Thyroid gland (tissue), 4 donors: ENCODE measurements at regions not wholly inside any gene's neighbourhood (a gene's known extent, or its start where the extent isn't known, plus 50 kb on each side); places are given as distances from the start of the nearest gene placed in this dataset.

Source experiments
- CTCF ChIP-seq, 6 experiments: fragments of 200-600 bp in 3 of 6; fragments of 450-650 bp in 3 of 6; sonication (generic) in 3 of 6; IDR thresholded peaks; one replicate each; pipeline ENCODE4 v1.5.1; 2016 to 2019; ENCODE audit warnings: antibody characterized with exemption in 6 of 6, mild to moderate bottlenecking in 2 of 6, inconsistent platforms in 1 of 6, moderate library complexity in 1 of 6
- POLR2A ChIP-seq, 2 donors: fragments of 450-650 bp; IDR thresholded peaks; one replicate each; pipeline ENCODE4 v1.6.1; 2017; ENCODE audit warnings: antibody characterized with exemption in 2 of 2, mild to moderate bottlenecking in 2 of 2, moderate library complexity in 1 of 2

GRCh38 chr2:139099721-139100120 lies 319.5 kb upstream of the NXPH2 start:
- TF ChIP-seq CTCF (IDR thresholded peaks at IDR 0.05) (no peak), POLR2A (IDR thresholded peaks at IDR 0.05) (no peak)
